PFSK-1 (cell line): ENCODE measurements at regions not wholly inside any gene's neighbourhood (a gene's known extent, or its start where the extent isn't known, plus 50 kb on each side); places are given as distances from the start of the nearest gene placed in this dataset.

Experiments
- FOXP2 ChIP-seq: optimal IDR thresholded peaks from 2 replicates; pipeline ENCODE3; 2011; ENCODE audit warnings: borderline replicate concordance, control low read depth, inconsistent platforms; ENCODE audit not compliant: insufficient read depth; ENCODE audit errors: extremely low read length, extremely low read depth
- POLR2AphosphoS5 ChIP-seq: IDR thresholded peaks from 2 replicates; pipeline ENCODE4 v1.6.1; 2012; ENCODE audit warnings: low read depth, mild to moderate bottlenecking, control low read depth, low read length, moderate library complexity
- REST ChIP-seq, 2 experiments: IDR thresholded peaks; 2 replicates each; pipeline versions ENCODE4 v1.6.1 to v1.8.0; 2011 to 2012; ENCODE audit warnings: low read depth in 2 of 2, low read length in 2 of 2, control low read depth in 1 of 2, inconsistent platforms in 1 of 2, mild to moderate bottlenecking in 1 of 2, moderate library complexity in 1 of 2; ENCODE audit not compliant: insufficient read depth in 1 of 2
- SIN3A ChIP-seq: IDR thresholded peaks from 2 replicates; pipeline ENCODE4 v1.6.1; 2012; ENCODE audit warnings: mild to moderate bottlenecking, low read length, moderate library complexity, borderline replicate concordance; ENCODE audit not compliant: insufficient read depth
- TAF1 ChIP-seq: IDR thresholded peaks from 2 replicates; pipeline ENCODE4 v1.6.1; 2012; ENCODE audit warnings: low read length, control low read depth, borderline replicate concordance; ENCODE audit not compliant: insufficient read depth

- TF ChIP-seq SIN3A (no peak), TAF1 (no peak), POLR2AphosphoS5 (no peak), FOXP2 (no peak)
Measured at GRCh38 chr13:34420702-34421346, 521.2 kb upstream of the NBEA start.

GRCh38 chr13:34421347-34421719, 520.7 kb upstream of the NBEA start:
- TF ChIP-seq POLR2AphosphoS5 (no peak), REST (IDR thresholded peaks at IDR 0.05; ENCODE audit: insufficient read depth in 1 of 2, low read depth in 2 of 2, low read length in 2 of 2) (no peak), SIN3A (no peak), FOXP2 (no peak), TAF1 (no peak)

GRCh38 chr13:34421858-34422475, 520.1 kb upstream of the NBEA start:
- TF ChIP-seq REST (IDR thresholded peaks at IDR 0.05; ENCODE audit: insufficient read depth in 1 of 2, low read depth in 2 of 2, low read length in 2 of 2), result no peak
- no peak for TF ChIP-seq SIN3A
- TF ChIP-seq FOXP2, result no peak
- no peak for TF ChIP-seq TAF1
- no peak for TF ChIP-seq POLR2AphosphoS5

- TF ChIP-seq POLR2AphosphoS5, result no peak
- no peak for TF ChIP-seq TAF1
- TF ChIP-seq FOXP2, result no peak
- no peak for TF ChIP-seq REST (IDR thresholded peaks at IDR 0.05; ENCODE audit: insufficient read depth in 1 of 2, low read depth in 2 of 2, low read length in 2 of 2)
Measured at GRCh38 chr13:34422956-34423355, 519.1 kb upstream of the NBEA start.

- TF ChIP-seq REST (IDR thresholded peaks at IDR 0.05; ENCODE audit: insufficient read depth in 1 of 2, low read depth in 2 of 2, low read length in 2 of 2) (no peak), SIN3A (no peak), FOXP2 (no peak), POLR2AphosphoS5 (no peak), TAF1 (no peak)
Measured at GRCh38 chr13:34425327-34425949, 516.6 kb upstream of the NBEA start.
